ENCODE measurements at regions not wholly inside any gene's neighbourhood (a gene's known extent, or its start where the extent isn't known, plus 50 kb on each side); places are given as distances from the start of the nearest gene placed in this dataset.
"Not testable (repeated sequence)": the region's sequence is repeated elsewhere in the genome, so short reads cannot be mapped to it uniquely, and the experiment has no call there.

DNA sequence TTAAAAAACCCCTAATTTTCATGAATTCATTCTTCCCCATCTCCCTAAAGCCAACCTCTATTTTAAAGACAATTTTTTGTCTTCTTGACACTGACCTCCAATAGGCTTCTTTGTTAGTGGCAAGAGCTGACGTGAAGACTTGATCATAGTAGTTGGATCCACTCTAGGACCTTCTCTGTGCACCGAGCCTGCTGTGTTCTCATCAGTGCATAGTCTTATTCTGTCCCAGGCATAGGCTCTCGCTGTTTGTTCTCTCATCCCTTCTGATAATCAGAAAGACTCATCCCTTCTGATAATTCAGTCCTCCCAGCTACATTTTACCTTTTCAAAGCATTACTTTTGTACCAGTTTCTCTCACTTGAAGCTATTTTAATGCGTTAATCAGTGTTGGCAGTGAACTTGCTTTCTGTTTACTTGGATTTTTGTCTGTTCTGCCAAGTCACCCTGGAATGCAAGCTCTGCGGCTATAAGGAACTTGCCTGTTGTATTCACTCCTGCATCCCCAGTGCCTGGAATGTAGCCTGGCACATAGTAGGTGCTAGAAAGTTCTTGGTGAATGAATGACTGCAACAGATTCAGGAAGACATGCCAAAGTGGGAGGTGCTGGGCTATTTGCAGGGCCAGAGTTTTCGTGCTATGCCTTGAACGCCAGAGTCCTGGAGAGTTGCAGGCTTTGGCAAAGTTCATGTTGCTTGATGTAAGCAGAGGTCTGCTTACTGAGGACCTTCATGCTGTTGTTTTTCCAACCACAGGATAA, 147.6 kb upstream of the MPHOSPH6 start:
- in situ Hi-C loops (cut with MboI; ENCODE audit: low sequenced_read_pairs), result no loop called here

DNA sequence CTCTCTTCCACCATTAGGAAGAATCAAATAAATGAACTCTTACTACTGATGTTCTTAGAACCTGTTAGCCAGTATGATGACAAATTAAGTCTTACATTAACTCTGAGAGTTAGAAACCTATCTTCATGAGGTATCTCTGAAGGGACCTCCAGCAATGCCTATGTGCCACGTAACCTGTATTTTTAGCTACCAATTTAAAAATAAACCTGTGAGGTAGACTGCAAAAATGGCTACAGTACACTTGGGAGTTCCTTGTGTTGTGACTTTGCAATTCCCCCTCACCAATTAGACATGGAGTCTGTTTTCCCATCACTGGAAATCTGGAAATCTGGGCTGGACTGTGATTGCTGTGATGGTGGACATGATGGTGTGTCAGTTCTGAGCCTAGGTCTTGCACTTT, 143.7 kb upstream of the MPHOSPH6 start:
- in situ Hi-C loops (cut with MboI; ENCODE audit: low sequenced_read_pairs), result no loop called here

DNA sequence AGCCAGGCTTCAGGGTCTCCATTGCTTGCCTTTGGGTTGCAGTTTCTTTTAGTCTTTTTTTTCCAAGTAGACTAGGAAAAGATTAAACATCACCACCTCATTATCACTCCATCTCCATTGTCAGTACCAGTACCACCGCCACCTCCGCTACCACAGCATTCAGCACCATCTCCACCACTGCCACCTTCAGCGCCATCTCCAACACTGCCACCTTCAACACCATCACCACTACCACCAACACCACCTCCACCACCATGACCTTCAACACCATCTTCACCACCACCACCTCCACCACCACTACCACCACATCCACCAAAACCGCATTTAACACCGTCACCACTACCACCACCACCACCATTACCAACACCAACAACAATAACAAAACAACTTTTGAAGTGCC, 141.5 kb upstream of the MPHOSPH6 start:
- in situ Hi-C loops (cut with MboI; ENCODE audit: low sequenced_read_pairs), result no loop called here

DNA sequence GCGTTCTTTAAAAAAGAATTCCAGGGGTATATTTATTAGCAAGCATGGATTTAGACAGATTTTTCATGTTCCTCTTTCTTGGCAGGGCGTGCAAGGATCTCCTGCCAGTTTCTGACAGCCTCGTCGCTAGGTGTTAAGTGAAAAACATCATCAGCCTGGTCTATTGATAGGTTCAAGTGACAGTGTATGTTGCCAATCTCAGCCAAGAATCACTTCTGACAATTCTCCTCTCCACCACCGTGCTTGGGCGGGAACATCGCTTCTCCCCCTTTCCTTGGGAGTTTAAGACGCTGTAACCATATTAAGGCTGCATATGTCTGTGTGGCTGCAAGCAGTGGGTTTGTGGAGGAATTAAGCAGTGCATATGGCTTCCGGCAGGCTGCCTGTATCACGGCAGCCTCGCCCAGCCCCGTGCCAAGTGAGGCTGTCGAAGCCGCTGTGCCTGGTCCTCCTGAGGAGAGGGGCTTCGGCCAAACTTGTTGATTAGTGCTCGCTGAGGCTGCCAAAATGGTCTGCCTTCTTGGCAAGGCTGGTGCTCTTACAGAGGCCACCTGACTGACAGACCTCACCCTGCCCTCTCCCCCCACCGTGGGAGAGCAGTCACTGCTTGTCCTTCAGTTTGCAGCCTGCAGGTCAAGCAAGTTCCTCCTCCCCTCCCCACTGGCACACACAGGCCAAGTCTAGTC, 132.2 kb upstream of the MPHOSPH6 start:
- in situ Hi-C loops (cut with MboI; ENCODE audit: low sequenced_read_pairs), result no loop called here

DNA sequence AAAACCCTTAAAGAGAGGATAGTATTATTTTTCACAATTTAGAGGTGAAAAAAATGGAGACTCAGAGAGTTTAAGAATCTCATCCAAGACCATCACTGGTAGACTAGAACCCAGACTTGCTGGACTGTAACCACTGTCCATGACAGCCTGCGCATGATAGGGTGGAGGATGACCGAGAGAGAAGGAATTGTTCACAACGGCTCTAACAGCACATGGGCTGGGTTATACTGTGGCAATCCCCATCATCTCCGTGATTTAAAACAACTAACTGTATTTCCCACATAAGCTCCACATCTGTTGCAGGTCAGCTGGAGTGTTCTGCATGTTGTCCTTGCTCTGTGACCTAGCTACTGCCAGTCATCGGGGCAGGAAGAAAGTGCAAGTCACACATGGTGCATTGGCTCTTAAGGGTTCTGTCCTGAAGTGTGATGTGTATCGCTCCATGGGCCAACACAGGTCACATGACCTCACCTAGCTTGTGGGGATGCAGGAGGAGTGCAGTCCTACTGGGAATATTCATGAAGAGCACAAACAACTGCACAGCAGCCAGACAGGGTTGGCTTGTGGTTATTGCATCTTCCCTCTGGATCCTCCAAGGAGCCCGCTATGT, 131.2 kb upstream of the MPHOSPH6 start:
- in situ Hi-C loops (cut with MboI; ENCODE audit: low sequenced_read_pairs), result no loop called here

DNA sequence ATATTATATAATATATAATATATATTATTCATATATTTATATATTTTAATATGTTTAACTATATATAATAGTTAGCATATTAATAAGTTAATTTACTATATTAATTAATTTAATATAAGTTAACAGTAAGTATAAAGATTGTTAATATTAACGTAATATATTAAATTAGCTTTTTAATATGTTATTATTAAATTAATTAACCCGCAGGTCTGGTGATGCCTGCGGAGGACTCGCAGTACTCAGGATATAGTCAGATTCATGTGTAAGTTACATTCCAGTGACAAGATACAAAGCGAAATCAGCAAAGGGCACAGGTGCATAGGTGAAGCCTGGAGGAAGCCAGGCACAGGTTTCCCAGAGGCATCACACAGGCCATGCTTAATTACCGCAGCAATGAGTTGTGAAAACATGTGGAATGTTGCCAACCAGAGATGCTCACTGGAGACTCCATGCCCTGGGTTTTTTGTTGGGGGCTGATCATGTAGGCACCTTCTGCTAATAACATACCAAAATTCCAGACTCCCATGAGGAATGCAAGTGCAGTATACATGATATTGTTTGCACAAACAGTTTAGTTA, 130.4 kb upstream of the MPHOSPH6 start:
- in situ Hi-C loops (cut with MboI; ENCODE audit: low sequenced_read_pairs), result no loop called here

DNA sequence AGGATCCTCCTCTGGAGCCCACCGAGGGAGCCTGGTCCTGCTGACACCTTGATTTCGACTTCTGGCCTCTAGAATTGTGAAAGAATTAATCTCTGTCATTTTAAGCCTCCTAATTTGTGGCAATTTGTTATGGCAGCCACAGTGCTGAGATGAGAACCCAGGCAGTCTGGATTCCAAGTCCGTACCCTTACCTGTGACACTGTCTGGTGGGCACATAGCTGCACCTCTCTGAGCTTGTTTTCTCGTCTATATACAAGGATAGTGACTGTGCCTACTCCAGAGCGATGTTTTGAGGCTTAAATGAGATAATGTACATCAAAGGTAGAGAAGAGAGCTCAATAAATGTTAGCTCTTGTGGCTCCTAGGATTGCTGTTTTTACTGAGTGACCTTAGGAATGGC, 128.4 kb upstream of the MPHOSPH6 start:
- in situ Hi-C loops (cut with MboI; ENCODE audit: low sequenced_read_pairs), result no loop called here

DNA sequence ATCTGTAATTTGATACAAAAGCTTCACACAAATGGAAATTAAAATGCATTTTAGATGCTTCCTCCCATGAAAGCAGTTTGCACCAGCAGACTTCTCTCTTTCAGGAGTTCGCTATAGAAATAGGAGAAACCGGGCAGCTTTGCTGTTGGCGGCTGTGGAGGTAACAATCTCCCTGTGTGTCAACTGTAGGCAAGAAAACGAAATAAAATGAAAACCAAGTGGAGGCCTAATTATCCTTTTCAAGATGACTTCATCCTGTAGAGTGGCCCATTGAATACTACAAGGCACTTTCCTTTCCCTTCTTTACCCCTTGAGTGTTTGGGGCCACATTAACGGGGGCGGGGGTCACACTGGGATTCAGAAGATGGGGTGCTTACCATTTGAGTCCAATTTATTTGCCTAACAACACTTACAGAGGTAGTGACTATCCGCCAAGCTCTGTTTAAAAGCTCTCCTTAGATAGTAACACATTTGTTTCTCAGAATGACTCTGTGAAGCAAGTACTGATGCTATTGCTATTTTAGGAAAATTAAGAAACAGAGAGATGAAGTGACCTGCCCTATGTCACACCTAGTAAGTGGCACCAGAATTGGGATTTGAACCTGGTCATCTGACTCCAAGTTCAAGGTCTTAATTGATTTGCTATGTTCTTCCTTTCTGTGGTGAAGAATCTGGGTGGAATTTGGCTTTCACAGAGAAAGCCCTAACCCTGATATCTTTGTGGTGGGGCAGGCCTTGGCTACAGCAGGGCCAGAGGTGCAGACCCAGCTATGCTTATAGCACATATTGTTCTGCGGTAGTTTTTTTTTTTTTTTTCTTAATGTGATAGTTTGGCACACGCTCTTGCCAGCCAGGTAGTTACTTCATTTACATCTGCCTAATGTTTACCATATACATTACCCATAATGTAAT, 125.5 kb upstream of the MPHOSPH6 start:
- in situ Hi-C loops (cut with MboI; ENCODE audit: low sequenced_read_pairs), result no loop called here

DNA sequence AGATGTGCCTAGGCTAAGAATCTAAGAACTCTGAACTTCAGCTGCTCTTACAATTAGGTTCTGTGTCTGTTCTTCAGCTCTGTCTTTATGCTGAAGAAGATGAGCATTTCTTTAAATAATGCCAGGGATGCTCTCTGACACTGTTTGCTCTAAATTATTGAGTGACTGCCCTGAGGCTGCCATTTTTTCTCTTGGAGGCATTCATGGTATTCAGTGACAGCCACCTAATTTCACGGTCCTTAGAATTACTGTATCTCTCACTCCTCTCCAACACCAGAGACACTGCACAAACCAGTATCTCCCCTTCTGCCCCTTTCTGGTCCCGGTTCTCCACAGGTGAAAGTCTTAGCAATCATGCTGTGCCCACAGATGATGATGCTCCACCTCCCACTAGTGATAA, 123.6 kb upstream of the MPHOSPH6 start:
- in situ Hi-C loops (cut with MboI; ENCODE audit: low sequenced_read_pairs), result no loop called here

DNA sequence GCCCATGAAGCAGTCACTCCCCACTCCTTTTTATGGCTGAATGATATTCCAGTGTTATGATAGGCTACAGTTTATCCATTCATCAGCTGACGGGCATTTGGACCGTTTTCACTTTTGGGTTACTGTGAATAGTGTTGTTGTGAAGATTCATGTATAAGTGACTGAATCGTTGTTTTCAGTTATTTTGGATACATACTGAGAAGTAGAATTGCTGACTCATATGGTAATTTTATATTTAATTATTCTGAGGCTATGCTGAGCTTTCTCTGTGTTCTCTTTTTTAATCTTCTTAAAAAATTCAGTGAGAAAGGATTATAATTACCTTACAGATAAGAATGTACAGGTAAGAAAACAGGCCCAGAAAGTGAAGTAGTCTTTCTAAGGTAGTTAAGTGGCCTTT, 117.9 kb upstream of the MPHOSPH6 start:
- in situ Hi-C loops (cut with MboI; ENCODE audit: low sequenced_read_pairs), result no loop called here

DNA sequence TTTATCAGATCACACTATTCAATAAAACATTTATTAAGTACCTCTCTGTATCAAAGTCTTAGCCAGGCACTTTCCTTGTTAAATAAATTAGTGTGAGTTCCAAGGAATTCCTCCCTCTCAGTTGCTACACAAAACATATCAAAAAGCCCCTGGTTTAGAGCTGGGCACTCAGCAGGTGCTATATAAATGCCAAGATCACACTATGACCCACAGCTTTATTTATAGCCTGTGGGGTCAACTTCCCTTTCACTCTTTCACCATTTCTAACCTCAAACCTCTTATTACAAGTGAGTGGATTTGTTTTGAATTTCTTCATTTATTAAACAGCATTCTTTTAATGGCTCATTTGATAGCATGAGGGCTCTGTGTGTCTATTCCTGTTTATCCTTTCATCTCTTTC, 112.6 kb upstream of the MPHOSPH6 start:
- in situ Hi-C loops (cut with MboI; ENCODE audit: low sequenced_read_pairs), result no loop called here

DNA sequence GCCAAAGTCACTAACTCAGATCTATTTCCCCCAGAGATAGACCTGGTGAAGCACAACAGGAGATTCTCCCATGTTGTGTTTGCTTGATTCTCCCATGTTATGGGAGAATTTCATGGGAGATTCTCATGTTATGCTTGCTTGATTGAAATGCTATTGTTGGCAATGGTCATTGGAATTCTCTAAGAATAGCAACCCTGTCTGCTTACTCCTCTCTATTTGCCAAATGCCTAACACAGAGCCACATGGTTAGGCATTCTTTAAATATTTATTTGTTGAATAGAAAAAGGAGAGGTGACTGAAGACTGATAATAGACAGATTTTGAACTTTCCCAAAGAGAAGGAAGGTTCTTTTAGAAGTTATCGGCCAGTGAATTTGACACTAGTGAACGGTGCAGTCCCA, 111.5 kb upstream of the MPHOSPH6 start:
- in situ Hi-C loops (cut with MboI; ENCODE audit: low sequenced_read_pairs), result no loop called here

DNA sequence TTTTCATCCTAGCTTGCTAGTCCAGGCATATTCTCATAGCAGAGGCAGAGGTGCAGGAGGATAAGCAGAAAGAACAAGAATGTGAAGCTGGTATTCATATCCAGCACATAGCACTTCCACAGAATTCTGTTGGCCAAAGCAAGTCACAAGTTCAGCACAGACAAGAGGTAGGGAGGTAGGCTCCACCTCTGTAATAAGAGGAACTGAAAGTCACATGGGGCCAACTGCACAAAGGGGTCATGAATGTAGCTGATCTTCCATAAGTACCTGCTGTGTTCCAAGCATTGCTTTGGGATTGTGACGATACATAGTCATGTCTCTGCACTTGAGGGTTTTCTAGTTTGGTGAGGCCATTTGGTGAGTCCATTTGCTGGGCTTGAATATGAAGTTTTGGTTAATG, 110.8 kb upstream of the MPHOSPH6 start:
- in situ Hi-C loops (cut with MboI; ENCODE audit: low sequenced_read_pairs), result no loop called here

DNA sequence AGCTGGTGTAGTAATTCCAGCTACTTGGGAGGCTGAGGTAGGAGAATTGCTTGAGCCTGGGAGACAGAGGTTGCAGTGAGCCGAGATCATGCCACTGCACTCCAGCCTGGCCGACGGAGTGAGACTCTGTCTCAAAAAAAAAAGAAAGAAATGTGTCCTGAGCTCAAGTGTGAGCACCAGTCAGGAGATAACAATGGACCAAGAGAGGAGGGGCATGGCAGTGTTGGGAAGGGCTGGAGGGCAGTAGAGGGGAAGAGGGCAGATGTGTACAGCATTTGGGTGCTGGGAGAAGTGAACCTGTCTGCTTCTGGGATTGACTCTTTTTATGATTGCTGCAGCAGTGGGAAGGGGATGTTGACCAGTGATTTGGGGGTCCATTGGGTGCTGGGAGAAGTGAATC, 105.3 kb upstream of the MPHOSPH6 start:
- in situ Hi-C loops (cut with MboI; ENCODE audit: low sequenced_read_pairs), result not testable (repeated sequence)

DNA sequence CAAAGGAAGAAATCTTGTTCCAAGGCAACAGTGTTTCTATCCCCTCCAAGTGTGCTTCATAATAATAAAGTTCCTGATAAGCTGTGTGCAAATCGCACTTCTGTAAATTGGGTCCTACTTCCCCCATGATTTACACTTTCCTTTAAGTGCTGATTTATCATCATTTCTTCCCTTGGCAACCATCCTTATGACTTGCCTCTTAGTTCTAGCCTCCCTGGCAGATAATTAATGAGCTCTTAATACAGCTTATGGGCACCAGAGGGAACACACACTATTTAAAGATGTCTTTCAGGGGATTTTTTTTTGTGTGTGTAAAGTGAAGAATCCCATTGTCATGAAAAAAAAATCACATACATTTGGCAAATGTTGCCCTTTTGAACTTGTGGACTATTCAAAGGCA, 101.6 kb upstream of the MPHOSPH6 start:
- in situ Hi-C loops (cut with MboI; ENCODE audit: low sequenced_read_pairs), result no loop called here

DNA sequence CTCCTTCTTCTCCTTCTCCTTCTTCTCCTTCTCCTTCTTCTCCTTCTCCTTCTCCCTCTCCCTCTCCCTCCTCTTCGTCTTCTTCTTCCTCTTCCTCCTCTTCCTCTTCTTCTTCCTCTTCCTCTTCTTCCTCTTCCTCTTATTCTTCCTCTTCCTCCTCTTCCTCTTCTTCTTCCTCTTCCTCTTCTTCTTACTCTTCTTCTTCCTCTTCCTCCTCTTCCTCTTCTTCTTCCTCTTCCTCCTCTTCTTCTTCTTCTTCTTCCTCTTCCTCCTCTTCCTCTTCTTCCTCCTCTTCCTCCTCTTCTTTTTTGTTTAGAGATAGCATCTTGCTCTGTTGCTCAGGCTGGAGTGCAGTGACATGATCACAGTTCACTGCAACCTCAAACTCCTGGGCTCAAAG, 97.7 kb upstream of the MPHOSPH6 start:
- in situ Hi-C loops (cut with MboI; ENCODE audit: low sequenced_read_pairs), result not testable (repeated sequence)

DNA sequence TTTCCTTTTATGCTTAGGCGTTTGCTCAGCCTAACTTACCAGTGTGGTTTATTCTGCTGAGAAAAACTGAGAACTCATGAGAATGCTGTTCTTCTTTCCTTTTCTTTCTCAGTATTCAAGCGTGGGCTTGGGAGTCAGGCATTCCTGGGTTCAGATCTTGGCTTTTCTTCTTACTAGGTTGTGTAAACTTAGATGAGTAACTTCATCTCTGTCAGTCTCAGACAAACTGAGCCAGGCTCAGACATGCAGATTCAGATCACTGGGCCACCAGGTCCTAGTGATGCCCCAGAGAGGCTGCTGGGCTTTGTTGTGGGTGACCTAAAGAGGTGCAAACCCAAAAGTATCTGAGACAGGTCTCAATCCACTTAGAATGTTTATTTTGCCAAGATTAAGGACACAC, 95.8 kb upstream of the MPHOSPH6 start:
- in situ Hi-C loops (cut with MboI; ENCODE audit: low sequenced_read_pairs), result no loop called here

DNA sequence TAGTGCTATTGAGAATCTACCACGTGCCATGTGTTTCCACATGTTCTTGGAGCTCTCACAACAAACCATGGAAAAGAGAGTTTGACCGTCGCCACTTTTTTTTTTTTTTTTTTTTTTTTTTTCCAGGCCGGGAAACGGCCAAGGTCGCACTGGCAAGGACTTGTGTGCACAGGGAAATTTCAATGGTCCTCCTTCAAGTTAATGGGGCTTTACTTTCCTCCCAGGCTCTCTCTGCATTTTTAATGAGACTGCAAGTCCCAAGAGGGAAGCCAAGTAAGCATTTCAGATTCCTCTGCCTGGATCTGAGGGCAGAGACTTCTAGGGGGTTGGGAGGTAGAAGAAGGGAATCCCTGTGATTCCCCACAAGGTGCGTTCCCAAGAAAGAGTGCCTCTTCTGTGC, 94.7 kb upstream of the MPHOSPH6 start:
- in situ Hi-C loops (cut with MboI; ENCODE audit: low sequenced_read_pairs), result no loop called here

DNA sequence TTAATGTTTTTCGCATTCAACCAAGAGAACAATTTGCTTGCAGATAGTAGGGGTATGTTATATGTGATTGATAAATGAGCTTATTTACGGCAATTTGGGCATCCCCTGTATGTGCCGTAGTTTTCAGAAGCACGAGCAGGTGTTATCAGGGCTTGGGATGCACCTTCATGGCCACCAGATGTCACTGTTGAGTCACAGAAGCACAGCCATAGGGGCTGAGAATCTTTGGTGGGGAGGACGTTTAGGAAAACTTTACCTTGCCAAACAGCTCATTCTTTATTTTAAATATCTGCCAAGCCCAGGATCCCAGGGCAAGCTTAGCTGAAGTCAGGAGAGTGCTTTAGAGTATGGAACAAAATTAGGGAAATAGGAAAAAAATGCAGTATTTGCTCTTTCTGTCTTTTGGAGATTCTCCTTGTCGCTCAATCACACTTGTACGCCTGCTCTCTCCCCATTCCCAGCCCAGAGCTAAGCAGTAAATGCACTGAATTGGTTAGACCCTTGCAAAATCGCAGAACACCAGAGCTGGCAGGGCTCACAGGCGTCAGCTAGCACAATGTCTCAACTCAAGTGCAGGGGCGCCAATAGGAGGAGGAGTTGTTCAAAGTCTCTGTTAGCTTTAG, 93.6 kb upstream of the MPHOSPH6 start:
- in situ Hi-C loops (cut with MboI; ENCODE audit: low sequenced_read_pairs), result no loop called here

DNA sequence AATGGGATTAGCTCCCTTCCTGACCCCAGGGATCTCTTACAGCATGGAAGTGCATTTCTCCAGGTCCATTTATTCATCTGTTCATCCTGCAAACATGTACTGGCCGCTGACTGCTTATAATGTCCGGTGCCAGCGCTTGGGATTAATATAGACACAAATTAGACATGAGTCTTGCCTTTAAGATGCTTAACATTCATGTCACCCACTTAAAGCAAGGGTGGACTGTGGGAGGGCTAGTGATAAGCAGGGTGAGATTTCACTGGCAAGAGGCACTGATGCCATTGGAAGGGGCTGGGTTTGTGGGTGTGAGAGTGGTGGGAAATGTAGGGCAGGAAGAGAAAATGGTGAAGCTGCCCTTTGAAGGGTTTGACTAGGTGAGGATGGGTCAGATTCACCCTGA, 92.2 kb upstream of the MPHOSPH6 start:
- in situ Hi-C loops (cut with MboI; ENCODE audit: low sequenced_read_pairs), result no loop called here

All from HL-60/S4 treated with retinoic acid at 250 ng/mL for 4 days and 3 days (cell line).